Activated CD4-positive, alpha-beta T cell treated with anti-CD3 and anti-CD28 coated beads, Interleukin-2, Interleukin-4, amounts not matched to agents 100 ng/mL and 50 ng/mL, durations not matched to agents 16 hours and 8 hours (primary cell): ENCODE measurements at regions not wholly inside any gene's neighbourhood (a gene's known extent, or its start where the extent isn't known, plus 50 kb on each side); places are given as distances from the start of the nearest gene placed in this dataset.
"Not testable (repeated sequence)": the region's sequence is repeated elsewhere in the genome, so short reads cannot be mapped to it uniquely, and the experiment has no call there.

Source experiments
- DNase-seq: peaks from one replicate; pipeline ENCODE4 v3.0.0-alpha.2; 2020; ENCODE audit warnings: low spot score

- not testable (repeated sequence) for DNase-seq
Measured at GRCh38 chr20:53721445-53721963, 127.9 kb upstream of the ZNF217 start.

GRCh38 chr20:53719171-53719803 lies 125.6 kb upstream of the ZNF217 start:
- DNase-seq = not testable (repeated sequence)

GRCh38 chr20:53718142-53719021 lies 124.7 kb upstream of the ZNF217 start:
- DNase-seq = no peak

GRCh38 chr20:53716395-53716794 lies 122.8 kb upstream of the ZNF217 start:
- DNase-seq = no peak

- no peak for DNase-seq
Measured at GRCh38 chr20:53714524-53714923, 120.9 kb upstream of the ZNF217 start.

GRCh38 chr20:53713328-53714056 lies 119.9 kb upstream of the ZNF217 start:
- no peak for DNase-seq

GRCh38 chr20:53712212-53712977 lies 118.8 kb upstream of the ZNF217 start:
- no peak for DNase-seq

- DNase-seq = peak; percentile 7
Measured at GRCh38 chr20:53711333-53712211, 117.9 kb upstream of the ZNF217 start.

- peak; percentile 71 for DNase-seq
Measured at GRCh38 chr20:53708129-53708968, 114.7 kb upstream of the ZNF217 start.

GRCh38 chr20:53707371-53708055 lies 113.9 kb upstream of the ZNF217 start:
- DNase-seq = peak; percentile 58

GRCh38 chr20:53706466-53707370 lies 113.1 kb upstream of the ZNF217 start:
- DNase-seq = peak; percentile 52

GRCh38 chr20:53706008-53706465 lies 112.4 kb upstream of the ZNF217 start:
- no peak for DNase-seq

GRCh38 chr20:53702617-53703016 lies 109.0 kb upstream of the ZNF217 start:
- DNase-seq = no peak

- DNase-seq = no peak
Measured at GRCh38 chr20:53699906-53700305, 106.3 kb upstream of the ZNF217 start.

GRCh38 chr20:53699085-53699674 lies 105.5 kb upstream of the ZNF217 start:
- no peak for DNase-seq

GRCh38 chr20:53698371-53698978 lies 104.8 kb upstream of the ZNF217 start:
- no peak for DNase-seq
